Thoracic aorta (tissue), 2 donors: ENCODE measurements at regions not wholly inside any gene's neighbourhood (a gene's known extent, or its start where the extent isn't known, plus 50 kb on each side); places are given as distances from the start of the nearest gene placed in this dataset.
A peak's percentile ranks its signal among the peaks of the same experiment; 100 is the strongest.

Experiments
- ATAC-seq: fragments of 150-250 bp; one replicate; pipeline ENCODE4 v1.8.0; 2017; ENCODE audit warnings: low read depth; ENCODE audit not compliant: insufficient number of reproducible peaks, low FRiP score
- DNase-seq: peaks from one replicate; pipeline ENCODE4 v3.0.0-alpha.2; 2020; ENCODE audit warnings: low spot score
- H3K27ac ChIP-seq, 2 donors: fragments of 200-600 bp; sonication (generic); 1 replicate in 1 of 2; 2 replicates in 1 of 2; pipeline ENCODE4 v1.5.1; 2016; ENCODE audit warnings: mild to moderate bottlenecking in 2 of 2, moderate library complexity in 2 of 2
- H3K27me3 ChIP-seq: fragments of 200-600 bp; sonication (generic); replicated peaks from 2 replicates; pipeline ENCODE4 v1.6.0; 2016; ENCODE audit warnings: mild to moderate bottlenecking; ENCODE audit not compliant: insufficient read depth
- H3K36me3 ChIP-seq: fragments of 200-600 bp; sonication (generic); one replicate; pipeline ENCODE4 v1.5.1; 2016
- H3K4me1 ChIP-seq, 2 donors: fragments of 200-600 bp; sonication (generic); 1 replicate in 1 of 2; 2 replicates in 1 of 2; pipeline versions ENCODE4 v1.5.1 to v1.6.0; 2016; ENCODE audit warnings: low read depth in 2 of 2, mild to moderate bottlenecking in 1 of 2; ENCODE audit not compliant: control insufficient read depth in 1 of 2
- H3K4me3 ChIP-seq: fragments of 200-600 bp; sonication (generic); 2 replicates; pipeline ENCODE4 v1.5.1; 2016; ENCODE audit warnings: mild to moderate bottlenecking
- H3K9me3 ChIP-seq: fragments of 200-600 bp; sonication (generic); 2 replicates; pipeline ENCODE4 v1.5.1; 2016
- CTCF ChIP-seq: fragments of 200-600 bp; sonication (generic); IDR thresholded peaks from one replicate; pipeline ENCODE4 v1.5.1; 2019; ENCODE audit warnings: antibody characterized with exemption

DNA sequence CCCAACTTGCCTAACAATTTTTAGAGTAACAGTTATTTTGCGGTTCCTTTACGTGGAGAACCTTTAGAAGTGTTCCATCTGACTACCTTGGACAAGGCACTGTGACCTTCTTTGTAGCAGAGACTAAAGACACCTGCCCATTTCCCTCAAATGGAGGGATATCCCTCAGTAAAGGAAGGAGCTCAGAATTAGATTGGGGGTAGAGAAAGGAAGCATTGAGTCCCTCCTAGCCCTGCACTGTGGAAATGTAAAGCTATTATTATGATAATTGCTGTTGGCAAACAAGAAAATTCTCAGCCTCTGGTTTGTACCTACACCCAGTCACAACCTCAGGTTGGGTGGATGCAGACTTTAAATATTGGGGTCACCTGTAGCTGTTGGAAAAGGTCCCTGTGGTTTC lies 72.6 kb upstream of the MACF1 start:
- peaks cover 37 to 49% of the 10 kb centered on the region in 2 donors for H3K4me1 ChIP-seq
- peak overlapping the region in 1 of 2 donors; percentile 69 for H3K27ac ChIP-seq
- no peaks in the 10 kb centered on the region for H3K27me3 ChIP-seq
- no peaks in the 10 kb centered on the region for H3K9me3 ChIP-seq
- H3K36me3 ChIP-seq: no peaks in the 10 kb centered on the region
- no peak for DNase-seq
- TF ChIP-seq CTCF: no peak
- peak overlapping the region; percentile 39 for H3K4me3 ChIP-seq
- no peak for ATAC-seq

DNA sequence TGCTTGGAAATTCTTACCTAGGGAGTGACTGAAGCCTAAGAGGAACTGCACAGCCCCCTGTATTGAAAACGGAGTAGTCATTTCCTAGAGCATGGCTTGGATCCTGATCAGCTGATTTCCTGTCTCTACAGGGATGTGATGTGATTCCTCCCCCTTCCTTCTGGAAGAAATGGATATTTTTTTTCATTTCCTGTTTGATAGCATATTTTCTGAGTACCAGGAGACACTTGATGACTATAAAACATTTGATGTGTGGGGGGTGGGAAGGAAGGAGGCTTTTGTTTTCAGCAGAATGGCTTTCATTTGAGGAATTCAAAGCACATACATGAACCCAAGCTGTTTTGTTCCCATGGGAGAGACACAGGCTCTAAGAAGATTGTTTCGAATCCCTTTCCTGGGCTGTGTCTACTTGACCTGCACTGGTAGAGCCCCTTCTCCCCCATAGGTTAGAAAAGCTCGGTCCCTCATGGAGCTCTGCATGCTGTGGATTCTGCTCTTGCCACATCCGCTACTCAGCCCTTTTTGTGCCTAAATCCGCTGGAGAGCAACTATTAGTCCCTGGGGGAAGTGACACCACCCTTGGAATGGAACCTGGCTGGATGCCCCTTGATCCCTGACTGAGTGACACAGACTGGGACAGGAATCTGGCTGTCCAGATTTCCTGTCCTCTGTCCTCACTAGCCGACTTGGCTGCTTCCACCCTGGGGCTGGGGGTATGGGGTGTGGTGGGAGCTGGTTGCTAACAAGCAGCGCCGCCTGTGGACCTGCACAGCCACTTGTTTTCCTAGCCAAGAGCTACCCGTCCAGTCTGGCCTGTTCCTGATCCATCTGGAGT lies 71.8 kb upstream of the MACF1 start:
- TF ChIP-seq CTCF: peak; percentile 14
- Histone ChIP-seq H3K4me3 (peak overlapping the region; percentile 39), H3K27me3 (no peaks in the 10 kb centered on the region), H3K36me3 (no peaks in the 10 kb centered on the region), H3K4me1 (peaks cover 29 to 42% of the 10 kb centered on the region in 2 donors), H3K27ac (peak overlapping the region; percentile 29 to 69), H3K9me3 (no peaks in the 10 kb centered on the region)
- ATAC-seq (peak; percentile 47), DNase-seq (peak; percentile 25)

- Histone ChIP-seq H3K4me3 (peak overlapping the region; percentile 39), H3K27me3 (no peaks in the 10 kb centered on the region), H3K36me3 (no peaks in the 10 kb centered on the region), H3K27ac (peak overlapping the region; percentile 29 to 69), H3K9me3 (no peaks in the 10 kb centered on the region), H3K4me1 (peaks cover 25 to 37% of the 10 kb centered on the region in 2 donors)
- no peak for ATAC-seq
- DNase-seq: no peak
- TF ChIP-seq CTCF: no peak
These were observed 71.2 kb upstream of the MACF1 start for GRCh38 chr1:39133340-39133684.

- Histone ChIP-seq H3K9me3 (no peaks in the 10 kb centered on the region), H3K27me3 (no peaks in the 10 kb centered on the region), H3K4me3 (no peak overlapping the region), H3K36me3 (no peaks in the 10 kb centered on the region), H3K4me1 (peaks cover 22 to 32% of the 10 kb centered on the region in 2 donors), H3K27ac (no peak overlapping the region)
- ATAC-seq (no peak), DNase-seq (no peak)
- no peak for TF ChIP-seq CTCF
These were observed 69.6 kb upstream of the MACF1 start for GRCh38 chr1:39134768-39135333.

- no peak overlapping the region for H3K27ac ChIP-seq
- no peak for ATAC-seq
These were observed 67.9 kb upstream of the MACF1 start for GRCh38 chr1:39136638-39137037.

More at GRCh38 chr1:39136638-39137037, 67.9 kb upstream of the MACF1 start:
- no peak for DNase-seq
- no peaks in the 10 kb centered on the region for H3K36me3 ChIP-seq
- no peaks in the 10 kb centered on the region for H3K9me3 ChIP-seq
- H3K4me3 ChIP-seq: no peak overlapping the region
- peak; percentile 9 for TF ChIP-seq CTCF
- no peaks in the 10 kb centered on the region for H3K27me3 ChIP-seq
- H3K4me1 ChIP-seq: peaks cover 18 to 24% of the 10 kb centered on the region in 2 donors
